ENCODE measurements at regions not wholly inside any gene's neighbourhood (a gene's known extent, or its start where the extent isn't known, plus 50 kb on each side); places are given as distances from the start of the nearest gene placed in this dataset.
"Not testable (repeated sequence)": the region's sequence is repeated elsewhere in the genome, so short reads cannot be mapped to it uniquely, and the experiment has no call there.

DNA sequence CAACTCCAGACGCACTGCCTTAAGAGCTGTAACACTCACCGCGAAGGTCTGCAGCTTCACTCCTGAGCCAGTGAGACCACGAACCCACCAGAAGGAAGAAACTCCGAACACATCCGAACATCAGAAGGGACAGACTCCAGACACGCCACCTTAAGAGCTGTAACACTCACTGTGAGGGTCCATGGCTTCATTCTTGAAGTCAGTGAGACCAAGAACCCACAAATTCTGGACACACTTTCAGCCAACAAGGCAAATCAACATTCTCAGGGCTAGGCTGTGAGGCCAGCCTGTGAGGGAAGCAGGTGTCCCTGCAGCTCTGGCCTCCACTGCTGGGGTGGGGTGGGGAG lies 275.3 kb downstream of the ADGRD1 start:
- not testable (repeated sequence) for DNase-seq (ENCODE audit: low read depth in 2 of 3, low spot score in 2 of 3)

DNA sequence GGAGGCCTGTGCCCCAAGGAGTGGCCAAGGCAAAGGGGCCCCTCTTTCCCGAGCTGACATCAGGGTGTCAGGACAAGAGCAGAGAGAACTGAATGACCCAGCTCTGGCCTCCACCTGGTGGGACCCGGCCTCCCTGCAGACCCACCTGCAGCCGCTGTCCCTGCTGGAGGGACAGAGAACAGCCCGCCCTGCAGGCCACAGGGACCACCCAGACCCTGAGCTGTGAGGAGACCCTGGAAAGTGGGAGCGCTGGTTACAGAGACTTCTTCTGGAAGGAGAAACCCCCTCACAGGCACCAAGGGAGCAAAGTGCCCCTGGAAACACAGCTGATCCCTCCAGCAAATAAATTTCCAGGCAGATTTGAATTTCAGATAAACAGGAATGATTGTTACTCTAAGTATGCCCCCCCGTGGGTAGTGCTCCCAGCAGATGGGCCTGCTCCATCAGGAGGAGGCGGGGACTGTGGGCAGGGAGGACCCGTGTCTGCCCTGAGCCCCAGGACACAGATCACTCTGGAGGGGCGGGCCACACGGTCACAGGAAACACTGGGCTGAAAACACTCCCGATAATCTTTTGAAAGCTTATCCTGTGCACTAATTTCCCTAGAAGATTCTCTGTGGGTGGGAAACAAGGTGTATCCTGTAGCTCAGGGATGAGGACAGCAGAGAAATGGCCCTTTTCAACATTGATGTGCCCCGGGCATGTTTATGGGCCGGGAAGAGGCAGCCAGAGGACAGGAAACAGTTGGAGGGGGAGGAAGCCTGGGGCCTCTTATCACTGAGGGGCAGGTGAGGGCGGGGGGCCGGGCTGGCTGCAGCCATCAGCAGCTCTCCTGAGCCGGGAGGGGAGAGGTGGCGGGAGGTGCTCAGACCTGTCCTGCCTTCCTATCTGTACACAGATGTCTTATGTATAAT lies 276.0 kb downstream of the ADGRD1 start:
- no peak for DNase-seq (ENCODE audit: low read depth in 2 of 3, low spot score in 2 of 3)

- DNase-seq (ENCODE audit: low read depth in 2 of 3, low spot score in 2 of 3), result no peak
Observed at GRCh38 chr12:131230340-131231031, 276.8 kb downstream of the ADGRD1 start.

- DNase-seq (ENCODE audit: low read depth in 2 of 3, low spot score in 2 of 3), result no peak
Observed at GRCh38 chr12:131231032-131231980, 277.6 kb downstream of the ADGRD1 start.

DNA sequence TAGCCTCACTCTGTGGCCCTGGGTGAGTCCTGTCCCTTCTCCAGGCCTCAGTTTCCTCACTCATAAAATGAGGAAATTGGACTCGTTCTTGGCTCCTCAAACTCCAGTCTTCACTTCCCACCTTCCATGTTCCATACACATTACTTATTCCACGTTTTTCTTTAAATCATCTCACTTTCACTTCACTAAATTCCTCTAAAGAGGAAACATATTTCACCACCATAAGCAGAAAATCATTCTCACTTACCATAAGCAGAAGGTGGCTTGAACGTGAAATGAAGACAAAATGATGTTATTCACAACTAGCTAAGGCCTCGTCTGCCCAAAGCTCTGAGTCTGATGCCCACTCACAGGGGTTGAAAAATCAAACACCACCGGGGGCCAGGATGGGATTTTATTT lies 278.3 kb downstream of the ADGRD1 start:
- DNase-seq (ENCODE audit: low read depth in 2 of 3, low spot score in 2 of 3), result no peak

DNA sequence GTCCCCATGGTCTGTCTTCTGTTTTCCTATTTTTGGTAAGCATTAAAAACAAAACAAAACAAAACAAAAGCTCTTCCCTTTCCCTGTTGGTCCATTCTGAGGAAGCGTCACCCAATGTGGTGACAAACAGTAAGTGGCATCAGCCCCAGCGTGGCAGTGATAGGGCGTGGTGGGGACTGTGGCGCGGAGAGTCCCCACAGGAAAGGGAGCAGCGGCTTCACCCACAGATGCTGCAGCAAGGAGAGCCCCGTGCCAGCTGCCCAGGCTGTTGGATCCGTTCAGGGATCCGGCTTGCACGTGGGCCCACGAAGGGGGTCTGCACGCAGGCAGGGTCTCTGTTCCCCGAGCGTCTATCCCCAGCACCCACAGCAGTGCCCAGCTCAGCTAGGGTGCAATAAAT lies 279.2 kb downstream of the ADGRD1 start:
- not testable (repeated sequence) for DNase-seq (ENCODE audit: low read depth in 2 of 3, low spot score in 2 of 3)

DNA sequence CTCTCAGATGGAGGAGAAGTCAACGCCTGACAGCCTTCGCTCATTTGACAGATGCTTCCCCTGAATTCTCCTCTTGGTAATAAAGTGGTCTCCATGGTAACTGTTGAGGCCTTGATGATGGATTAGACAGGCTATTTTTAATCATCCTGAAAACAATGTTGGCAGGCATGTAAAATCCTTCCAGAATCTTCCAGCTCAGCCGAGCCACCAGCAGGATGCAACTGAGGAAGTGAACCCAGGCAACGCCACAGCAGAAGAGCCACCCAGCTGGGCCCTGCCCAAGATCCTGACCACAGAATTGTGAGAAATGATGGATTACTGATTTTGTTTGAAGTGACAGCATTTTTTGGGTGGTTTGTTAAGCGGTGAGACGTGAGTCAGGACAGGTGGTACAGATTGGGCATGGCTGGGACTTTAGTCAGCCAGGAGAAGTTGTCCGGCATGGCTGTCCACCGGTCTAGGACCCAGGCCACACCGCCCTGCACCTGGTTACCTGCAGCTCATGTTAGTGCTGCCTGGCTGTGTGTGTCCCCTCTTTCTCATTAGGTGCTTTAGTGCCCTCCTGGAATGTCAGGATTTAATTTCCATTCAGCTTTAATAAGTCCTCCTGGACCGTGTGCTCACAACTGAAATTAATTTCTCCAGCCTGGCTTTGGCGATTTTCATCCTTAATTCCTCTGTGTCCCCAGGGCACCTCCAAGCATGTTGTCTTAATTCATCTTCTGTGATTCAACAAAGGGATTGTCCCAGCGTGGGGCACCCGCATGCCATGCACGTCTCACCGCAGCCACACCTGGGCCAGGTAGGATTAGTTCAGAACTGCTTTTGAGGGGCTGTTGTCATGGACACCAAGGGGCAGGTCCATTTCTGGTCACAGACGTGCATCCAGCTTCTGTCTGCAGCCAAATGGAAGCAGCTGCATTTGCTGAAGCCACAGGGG lies 280.4 kb downstream of the ADGRD1 start:
- DNase-seq (ENCODE audit: low read depth in 2 of 3, low spot score in 2 of 3), result not testable (repeated sequence)

DNA sequence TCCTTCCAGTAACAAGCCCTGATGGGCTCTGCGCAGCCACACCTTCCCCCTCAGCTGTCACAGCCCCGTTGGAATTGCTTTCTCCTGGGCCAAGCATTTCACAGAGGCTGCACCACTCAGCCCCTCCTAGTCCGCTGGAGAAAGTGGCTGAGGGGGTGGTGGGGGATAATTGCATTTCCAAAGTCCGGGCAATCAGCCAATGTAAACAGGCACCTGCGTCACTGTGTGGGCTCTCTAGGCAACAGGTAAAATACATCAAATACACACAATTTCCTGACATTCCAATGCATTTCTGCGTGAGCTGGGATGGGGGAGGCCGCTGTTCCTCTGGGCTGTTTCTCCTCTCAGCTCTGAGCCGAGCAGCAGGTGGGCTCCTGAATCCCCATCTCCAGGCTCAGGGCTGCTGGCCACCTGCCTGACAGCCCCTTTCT lies 281.1 kb downstream of the ADGRD1 start:
- DNase-seq (ENCODE audit: low read depth in 2 of 3, low spot score in 2 of 3), result not testable (repeated sequence)

- DNase-seq (ENCODE audit: low read depth in 2 of 3, low spot score in 2 of 3), result no peak
Observed at GRCh38 chr12:131235871-131236271, 282.2 kb downstream of the ADGRD1 start.

- no peak for DNase-seq (ENCODE audit: low read depth in 2 of 3, low spot score in 2 of 3)
Observed at GRCh38 chr12:131239384-131240094, 285.8 kb downstream of the ADGRD1 start.

DNA sequence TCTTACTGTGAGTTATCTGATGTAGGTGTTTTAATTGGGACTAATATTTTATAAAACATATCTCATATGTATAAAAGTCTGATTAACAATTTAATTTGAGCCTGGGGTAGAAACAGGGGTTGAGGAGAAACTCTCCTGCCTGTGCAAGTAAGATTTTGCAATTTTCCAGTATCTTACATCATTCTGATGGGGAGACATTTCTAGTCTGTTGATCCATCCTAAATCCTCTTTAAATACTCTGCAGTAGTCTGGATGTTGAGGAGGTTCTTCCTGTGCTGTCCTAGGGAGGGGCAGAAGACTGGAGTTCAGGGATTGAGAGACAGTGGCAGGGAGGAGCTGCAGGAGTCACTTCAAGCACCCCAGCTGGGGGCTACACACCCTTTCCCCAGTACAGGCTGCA lies 287.8 kb downstream of the ADGRD1 start:
- no peak for DNase-seq (ENCODE audit: low read depth in 2 of 3, low spot score in 2 of 3)

GRCh38 chr12:131242741-131243496 lies 289.2 kb downstream of the ADGRD1 start:
- no peak for DNase-seq (ENCODE audit: low read depth in 2 of 3, low spot score in 2 of 3)

GRCh38 chr12:131244157-131244688 lies 290.5 kb downstream of the ADGRD1 start:
- DNase-seq (ENCODE audit: low read depth in 2 of 3, low spot score in 2 of 3), result not testable (repeated sequence)

DNA sequence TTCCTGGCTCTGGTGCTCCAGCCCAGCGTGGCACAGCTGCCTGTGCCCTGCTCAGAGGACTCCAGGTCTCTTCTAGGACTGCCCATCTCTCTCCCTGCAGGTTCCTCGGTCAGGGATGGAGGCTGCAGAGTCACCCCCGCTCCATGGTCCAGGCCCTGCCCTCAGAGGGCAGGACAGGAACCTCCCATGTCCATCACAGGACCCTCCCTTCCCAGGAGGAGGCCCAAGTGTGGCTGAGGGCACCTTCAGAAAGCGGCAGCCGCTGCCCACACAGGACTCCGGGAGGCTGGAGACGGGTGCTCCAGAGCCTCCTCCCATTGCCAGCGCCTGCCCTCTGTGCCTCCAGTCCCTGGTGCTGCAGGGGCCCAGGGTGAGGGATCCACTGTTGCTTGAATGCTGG lies 291.5 kb downstream of the ADGRD1 start:
- DNase-seq (ENCODE audit: low read depth in 2 of 3, low spot score in 2 of 3), result not testable (repeated sequence)

- DNase-seq (ENCODE audit: low read depth in 2 of 3, low spot score in 2 of 3), result no peak
Observed at GRCh38 chr12:131245564-131246355, 292.1 kb downstream of the ADGRD1 start.

GRCh38 chr12:131247026-131247725 lies 293.5 kb downstream of the ADGRD1 start:
- not testable (repeated sequence) for DNase-seq (ENCODE audit: low read depth in 2 of 3, low spot score in 2 of 3)

- not testable (repeated sequence) for DNase-seq (ENCODE audit: low read depth in 2 of 3, low spot score in 2 of 3)
Observed at GRCh38 chr12:131247875-131248274, 294.2 kb downstream of the ADGRD1 start.

All from activated CD8-positive, alpha-beta memory T cell treated with anti-CD3 and anti-CD28 coated beads for 48 hours (primary cell).